IMR-90 (cell line): ENCODE measurements at regions not wholly inside any gene's neighbourhood (a gene's known extent, or its start where the extent isn't known, plus 50 kb on each side); places are given as distances from the start of the nearest gene placed in this dataset.

Experiments used
- ATAC-seq: fragments of 200-7000 bp; cut with Tn5 transposase; 2 replicates; pipeline ENCODE4 v1.9.1; 2020; ENCODE audit warnings: low read depth, mild to moderate bottlenecking, moderate library complexity
- BruUV-seq: library from RNA; stranded (reverse); fragments of 400-500 nt; replicated peaks from 2 replicates; lab custom pipeline; 2021; lab: Mats Ljungman, UMichigan
- CTCF ChIA-PET: fragments of 300-600 bp; formaldehyde crosslinking; extraction: SDS; loops from one replicate; lab custom pipeline; 2021; ENCODE audit warnings: antibody characterized with exemption; lab: Yijun Ruan, JAX
- POLR2A ChIA-PET: fragments of 300-600 bp; sonication (Branson Sonifier 250); formaldehyde crosslinking; loops from one replicate; lab custom pipeline; 2022; ENCODE audit warnings: antibody characterized with exemption; ENCODE audit not compliant: unreplicated experiment; lab: Charles Lee
- DNase-seq: peaks from one replicate; pipeline ENCODE4 v3.0.0; 2013
- H2AFZ ChIP-seq: replicated peaks from 2 replicates; pipeline ENCODE3; 2013; ENCODE audit warnings: low read length, mild to moderate bottlenecking; ENCODE audit not compliant: poor library complexity
- H2AK5ac ChIP-seq: 2 replicates; pipeline ENCODE4 v1.6.1; 2013; ENCODE audit warnings: low read depth, low read length, inconsistent platforms
- H2AK9ac ChIP-seq: replicated peaks from 2 replicates; pipeline ENCODE3; 2013; ENCODE audit warnings: mild to moderate bottlenecking, low read depth, low read length, moderate library complexity; ENCODE audit not compliant: poor library complexity
- H2BK120ac ChIP-seq: 2 replicates; pipeline ENCODE4 v1.6.1; 2013; ENCODE audit warnings: low read depth, low read length, inconsistent platforms
- H2BK15ac ChIP-seq: 3 replicates; pipeline ENCODE4 v1.6.1; 2013; ENCODE audit warnings: low read depth, low read length, inconsistent platforms
- H2BK20ac ChIP-seq: 2 replicates; pipeline ENCODE4 v1.6.1; 2013; ENCODE audit warnings: low read depth, mild to moderate bottlenecking, inconsistent platforms, low read length, moderate library complexity
- H2BK5ac ChIP-seq: 2 replicates; pipeline ENCODE4 v1.6.1; 2013; ENCODE audit warnings: mild to moderate bottlenecking, low read depth, low read length, inconsistent platforms; ENCODE audit not compliant: poor library complexity, severe bottlenecking
- H3K14ac ChIP-seq: replicated peaks from 2 replicates; pipeline ENCODE4 v1.6.1; 2013; ENCODE audit warnings: low read depth, low read length, inconsistent platforms
- H3K18ac ChIP-seq: 2 replicates; pipeline ENCODE4 v1.6.1; 2013; ENCODE audit warnings: low read depth, low read length, control low read depth
- H3K23ac ChIP-seq: 2 replicates; pipeline ENCODE4 v1.6.1; 2013; ENCODE audit warnings: low read depth, low read length, inconsistent platforms
- H3K27ac ChIP-seq: 2 replicates; pipeline ENCODE4 v1.5.1; 2013; ENCODE audit warnings: mild to moderate bottlenecking, control low read depth, low read length; ENCODE audit not compliant: insufficient read depth
- H3K27me3 ChIP-seq: 2 replicates; pipeline ENCODE4 v1.6.1; 2013; ENCODE audit warnings: low read length; ENCODE audit not compliant: control insufficient read depth, insufficient read depth
- H3K36me3 ChIP-seq: 2 replicates; pipeline ENCODE4 v1.6.1; 2013; ENCODE audit warnings: low read length, mixed read lengths; ENCODE audit not compliant: control insufficient read depth, insufficient read depth
- H3K4ac ChIP-seq: 2 replicates; pipeline ENCODE4 v1.6.1; 2013; ENCODE audit warnings: low read depth, low read length, inconsistent platforms
- H3K4me1 ChIP-seq: 2 replicates; pipeline ENCODE4 v1.6.1; 2013; ENCODE audit warnings: low read length, mixed read lengths; ENCODE audit not compliant: control insufficient read depth, insufficient read depth
- H3K4me2 ChIP-seq: 2 replicates; pipeline ENCODE4 v1.6.1; 2013; ENCODE audit warnings: low read depth, mild to moderate bottlenecking, control low read depth, low read length, moderate library complexity
- H3K4me3 ChIP-seq: 2 replicates; pipeline ENCODE4 v1.5.1; 2013; ENCODE audit warnings: low read depth, mild to moderate bottlenecking, control low read depth, low read length, moderate library complexity; ENCODE audit not compliant: insufficient read depth
- H3K56ac ChIP-seq: 2 replicates; pipeline ENCODE4 v1.6.1; 2013; ENCODE audit warnings: low read length, inconsistent platforms; ENCODE audit not compliant: insufficient read depth; ENCODE audit errors: extremely low read depth
- H3K79me1 ChIP-seq, 2 experiments: 2 replicates each; pipeline ENCODE4 v1.6.1; 2013; ENCODE audit warnings: low read length in 2 of 2, inconsistent platforms in 1 of 2, low read depth in 1 of 2
- H3K9ac ChIP-seq: 2 replicates; pipeline ENCODE4 v1.6.1; 2013; ENCODE audit warnings: low read depth, low read length, control low read depth
- H3K9me1 ChIP-seq: 2 replicates; pipeline ENCODE4 v1.6.1; 2013; ENCODE audit warnings: low read length, inconsistent platforms; ENCODE audit not compliant: insufficient read depth
- H3K9me3 ChIP-seq: 2 replicates; pipeline ENCODE4 v1.6.1; 2013; ENCODE audit warnings: low read length; ENCODE audit not compliant: control insufficient read depth, insufficient read depth
- H4K20me1 ChIP-seq: 2 replicates; pipeline ENCODE4 v1.6.1; 2013; ENCODE audit warnings: low read length, inconsistent platforms; ENCODE audit not compliant: insufficient read depth
- H4K5ac ChIP-seq: 2 replicates; pipeline ENCODE4 v1.6.1; 2013; ENCODE audit warnings: mild to moderate bottlenecking, low read depth, low read length, control low read depth
- H4K8ac ChIP-seq, 2 experiments: 2 replicates each; pipeline ENCODE4 v1.6.1; 2013; ENCODE audit warnings: low read depth in 2 of 2, low read length in 2 of 2, control low read depth in 1 of 2, inconsistent platforms in 1 of 2
- H4K91ac ChIP-seq: 2 replicates; pipeline ENCODE4 v1.6.1; 2013; ENCODE audit warnings: low read depth, low read length, inconsistent platforms; ENCODE audit not compliant: insufficient read depth
- BHLHE40 ChIP-seq: fragments of 150-350 bp; IDR thresholded peaks from 2 replicates; pipeline ENCODE4 v1.6.1; 2016; ENCODE audit warnings: mild to moderate bottlenecking, low read depth, low read length
- CEBPB ChIP-seq: IDR thresholded peaks from 2 replicates; pipeline ENCODE4 v1.6.1; 2012; ENCODE audit warnings: low read depth, low read length, improper control_type of control experiment
- CHD1 ChIP-seq: IDR thresholded peaks from 2 replicates; pipeline ENCODE4 v1.6.1; 2012; ENCODE audit warnings: low read depth, low read length, improper control_type of control experiment
- CTCF ChIP-seq: conservative IDR thresholded peaks from 2 replicates; pipeline ENCODE4 v1.5.1; 2012; ENCODE audit warnings: mild to moderate bottlenecking, low read depth, low read length, improper control_type of control experiment
- ELK1 ChIP-seq: fragments of 150-350 bp; IDR thresholded peaks from 2 replicates; pipeline ENCODE4 v1.6.1; 2016; ENCODE audit warnings: low read depth, mild to moderate bottlenecking, low read length, moderate library complexity, borderline replicate concordance
- FOS ChIP-seq: fragments of 150-350 bp; IDR thresholded peaks from 2 replicates; pipeline ENCODE4 v1.6.1; 2016; ENCODE audit warnings: low read depth, low read length
- MAFK ChIP-seq: IDR thresholded peaks from 2 replicates; pipeline ENCODE4 v1.6.1; 2012; ENCODE audit warnings: low read depth, low read length, improper control_type of control experiment
- MAZ ChIP-seq: IDR thresholded peaks from 2 replicates; pipeline ENCODE4 v1.6.1; 2012; ENCODE audit warnings: low read depth, mild to moderate bottlenecking, low read length, improper control_type of control experiment, moderate library complexity, borderline replicate concordance
- MXI1 ChIP-seq: IDR thresholded peaks from 2 replicates; pipeline ENCODE4 v1.6.1; 2012; ENCODE audit warnings: low read depth, mild to moderate bottlenecking, low read length, moderate library complexity, borderline replicate concordance
- POLR2A ChIP-seq: IDR thresholded peaks from 2 replicates; pipeline ENCODE4 v1.6.1; 2012; ENCODE audit warnings: mild to moderate bottlenecking, low read depth, low read length
- RAD21 ChIP-seq: IDR thresholded peaks from 2 replicates; pipeline ENCODE4 v1.6.1; 2012; ENCODE audit warnings: low read length, improper control_type of control experiment
- RCOR1 ChIP-seq: IDR thresholded peaks from 2 replicates; pipeline ENCODE4 v1.6.1; 2012; ENCODE audit warnings: mild to moderate bottlenecking, low read length, improper control_type of control experiment; ENCODE audit not compliant: insufficient replicate concordance
- SMC3 ChIP-seq: fragments of 150-350 bp; IDR thresholded peaks from 2 replicates; pipeline ENCODE4 v1.6.1; 2016; ENCODE audit warnings: low read depth, mild to moderate bottlenecking, antibody characterized with exemption, low read length, moderate library complexity
- USF2 ChIP-seq: fragments of 150-350 bp; IDR thresholded peaks from 2 replicates; pipeline ENCODE4 v1.6.1; 2017; ENCODE audit warnings: mild to moderate bottlenecking, antibody characterized with exemption, low read length, low read depth
- WGBS, 2 experiments: methylation state at CpG; one replicate each; pipeline versions ENCODE4 v1.1.5 to v1.1.7; 2013; ENCODE audit warnings: missing lambda C conversion rate in 2 of 2; ENCODE audit not compliant: insufficient read length in 1 of 2; ENCODE audit errors: extremely low coverage in 2 of 2; 5-methylcytosine and 5-hydroxymethylcytosine counted together
- dilution Hi-C: fragments of 300-500 bp; cut with HindIII; formaldehyde crosslinking; loops from one replicate; pipeline ENCODE4 v1.14.3; 2018; ENCODE audit warnings: low sequenced_read_pairs; ENCODE audit not compliant: unreplicated experiment
- in situ Hi-C: fragments of 300-500 bp; cut with MboI; formaldehyde crosslinking; loops from 3 replicates; pipeline ENCODE4 v1.14.3; 2019; ENCODE audit warnings: low sequenced_read_pairs, inconsistent platforms, mixed read lengths
- intact Hi-C: fragments of 100-400 bp; cut with micrococcal nuclease; formaldehyde crosslinking; loops from 2 replicates; pipeline ENCODE4 v1.10.0; 2022

GRCh38 chr2:194486326-194486725, 1170.7 kb upstream of the SLC39A10 start:
- Histone ChIP-seq H3K4me2 (no peak overlapping the region), H3K79me1 (no peaks in the 10 kb centered on the region), H3K14ac (no peak overlapping the region), H2AFZ (no peak overlapping the region), H4K91ac (no peak overlapping the region), H2BK15ac (no peak overlapping the region), H4K20me1 (no peaks in the 10 kb centered on the region), H3K27me3 (no peaks in the 10 kb centered on the region), H3K9me1 (no peaks in the 10 kb centered on the region), H2BK5ac (no peak overlapping the region), H4K5ac (no peak overlapping the region), H2AK5ac (no peak overlapping the region), H3K56ac (no peak overlapping the region), H2BK20ac (no peak overlapping the region), H3K36me3 (no peaks in the 10 kb centered on the region), H3K4me1 (no peaks in the 10 kb centered on the region), H2BK120ac (no peak overlapping the region), H3K27ac (no peak overlapping the region), H4K8ac (no peak overlapping the region), H3K18ac (no peak overlapping the region), H3K9ac (no peak overlapping the region), H3K4ac (no peak overlapping the region), H3K9me3 (no peaks in the 10 kb centered on the region), H3K4me3 (no peak overlapping the region), H2AK9ac (no peak overlapping the region), H3K23ac (no peak overlapping the region)
- ChIA-PET POLR2A (no interaction called here), CTCF (no interaction called here)
- in situ Hi-C loops (no loop called here), dilution Hi-C loops (no loop called here), intact Hi-C loops (no loop called here)
- no TSS peak for BruUV-seq
- TF ChIP-seq MXI1 (no peak), BHLHE40 (no peak), MAFK (no peak), USF2 (no peak), CTCF (no peak), ELK1 (no peak), RCOR1 (no peak), MAZ (no peak), FOS (no peak), SMC3 (no peak), CEBPB (no peak), RAD21 (no peak), POLR2A (no peak), CHD1 (no peak)
- ATAC-seq = no peak
- no peak for DNase-seq
- WGBS, 2 experiments = no CpG with 5 or more reads among the region's 4 CpGs
